ENCODE measurements at regions not wholly inside any gene's neighbourhood (a gene's known extent, or its start where the extent isn't known, plus 50 kb on each side); places are given as distances from the start of the nearest gene placed in this dataset.

- H3K36me3 ChIP-seq (ENCODE audit: insufficient read depth, low read length) = no peaks in the 10 kb centered on the region
- no peak overlapping the region for H3K27ac Mint-ChIP-seq
- H3K9me3 Mint-ChIP-seq = peaks cover 5% of the 10 kb centered on the region
- no peaks in the 10 kb centered on the region for H3K27me3 Mint-ChIP-seq
- H3K36me3 Mint-ChIP-seq (ENCODE audit: low read depth) = no peaks in the 10 kb centered on the region
- DNase-seq (no peak), ATAC-seq (ENCODE audit: poor library complexity) (no peak)
- no peaks in the 10 kb centered on the region for H3K4me1 Mint-ChIP-seq (ENCODE audit: low read depth)
- H3K4me1 ChIP-seq (ENCODE audit: insufficient read depth, low read length) = no peaks in the 10 kb centered on the region
- ChIA-PET CTCF (interaction anchor here (1.4 kb wide), 1 partner anchor 22 kb away, joined by 3 read pairs; no protein-coding TSS in a partner anchor), POLR2A (no interaction called here)
- H3K27ac ChIP-seq (ENCODE audit: low read depth in 1 of 2, low read length in 2 of 2) = no peak overlapping the region
- TF ChIP-seq, protein P1, sequence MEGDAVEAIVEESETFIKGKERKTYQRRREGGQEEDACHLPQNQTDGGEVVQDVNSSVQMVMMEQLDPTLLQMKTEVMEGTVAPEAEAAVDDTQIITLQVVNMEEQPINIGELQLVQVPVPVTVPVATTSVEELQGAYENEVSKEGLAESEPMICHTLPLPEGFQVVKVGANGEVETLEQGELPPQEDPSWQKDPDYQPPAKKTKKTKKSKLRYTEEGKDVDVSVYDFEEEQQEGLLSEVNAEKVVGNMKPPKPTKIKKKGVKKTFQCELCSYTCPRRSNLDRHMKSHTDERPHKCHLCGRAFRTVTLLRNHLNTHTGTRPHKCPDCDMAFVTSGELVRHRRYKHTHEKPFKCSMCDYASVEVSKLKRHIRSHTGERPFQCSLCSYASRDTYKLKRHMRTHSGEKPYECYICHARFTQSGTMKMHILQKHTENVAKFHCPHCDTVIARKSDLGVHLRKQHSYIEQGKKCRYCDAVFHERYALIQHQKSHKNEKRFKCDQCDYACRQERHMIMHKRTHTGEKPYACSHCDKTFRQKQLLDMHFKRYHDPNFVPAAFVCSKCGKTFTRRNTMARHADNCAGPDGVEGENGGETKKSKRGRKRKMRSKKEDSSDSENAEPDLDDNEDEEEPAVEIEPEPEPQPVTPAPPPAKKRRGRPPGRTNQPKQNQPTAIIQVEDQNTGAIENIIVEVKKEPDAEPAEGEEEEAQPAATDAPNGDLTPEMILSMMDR (IDR thresholded peaks at IDR 0.05) = no peak
- intact Hi-C loops (cut with DNase I, micrococcal nuclease) = no loop called here
- no peaks in the 10 kb centered on the region for H3K9me3 ChIP-seq (ENCODE audit: control insufficient read depth in 1 of 2, insufficient read depth in 1 of 2, low read length in 2 of 2)
- no peak overlapping the region for H3K4me3 Mint-ChIP-seq
- H3K27me3 ChIP-seq (ENCODE audit: control insufficient read depth in 1 of 2, insufficient read depth in 2 of 2, low read length in 2 of 2) = no peaks in the 10 kb centered on the region
- no peak overlapping the region for H3K4me3 ChIP-seq (ENCODE audit: low read length)
Measured at GRCh38 chr12:58773986-58774385, 146.3 kb downstream of the LRIG3 start.

- no peaks in the 10 kb centered on the region for H3K4me1 Mint-ChIP-seq (ENCODE audit: low read depth)
- TF ChIP-seq, protein P1 (IDR thresholded peaks at IDR 0.05) = no peak
- no peak overlapping the region for H3K4me3 Mint-ChIP-seq
- CTCF ChIA-PET = no interaction called here
- peaks cover 5% of the 10 kb centered on the region for H3K9me3 Mint-ChIP-seq
- Histone ChIP-seq H3K4me3 (ENCODE audit: low read length) (no peak overlapping the region), H3K4me1 (ENCODE audit: insufficient read depth, low read length) (no peaks in the 10 kb centered on the region), H3K9me3 (ENCODE audit: control insufficient read depth in 1 of 2, insufficient read depth in 1 of 2, low read length in 2 of 2) (no peaks in the 10 kb centered on the region), H3K27me3 (ENCODE audit: control insufficient read depth in 1 of 2, insufficient read depth in 2 of 2, low read length in 2 of 2) (no peaks in the 10 kb centered on the region), H3K36me3 (ENCODE audit: insufficient read depth, low read length) (no peaks in the 10 kb centered on the region), H3K27ac (ENCODE audit: low read depth in 1 of 2, low read length in 2 of 2) (no peak overlapping the region)
- DNase-seq = no peak
- no peak for ATAC-seq (ENCODE audit: poor library complexity)
- no peak overlapping the region for H3K27ac Mint-ChIP-seq
- H3K36me3 Mint-ChIP-seq (ENCODE audit: low read depth) = no peaks in the 10 kb centered on the region
- intact Hi-C loops (cut with DNase I, micrococcal nuclease) = no loop called here
- H3K27me3 Mint-ChIP-seq = no peaks in the 10 kb centered on the region
- POLR2A ChIA-PET = no interaction called here
Measured at GRCh38 chr12:58774731-58775130, 145.6 kb downstream of the LRIG3 start.

GRCh38 chr12:58775396-58775795 lies 144.9 kb downstream of the LRIG3 start:
- Histone ChIP-seq H3K27me3 (ENCODE audit: control insufficient read depth in 1 of 2, insufficient read depth in 2 of 2, low read length in 2 of 2) (no peaks in the 10 kb centered on the region), H3K27ac (ENCODE audit: low read depth in 1 of 2, low read length in 2 of 2) (no peak overlapping the region), H3K4me3 (ENCODE audit: low read length) (no peak overlapping the region), H3K4me1 (ENCODE audit: insufficient read depth, low read length) (no peaks in the 10 kb centered on the region), H3K36me3 (ENCODE audit: insufficient read depth, low read length) (no peaks in the 10 kb centered on the region), H3K9me3 (ENCODE audit: control insufficient read depth in 1 of 2, insufficient read depth in 1 of 2, low read length in 2 of 2) (no peaks in the 10 kb centered on the region)
- TF ChIP-seq, protein P1 (IDR thresholded peaks at IDR 0.05) = no peak
- H3K27ac Mint-ChIP-seq = no peak overlapping the region
- no peak for ATAC-seq (ENCODE audit: poor library complexity)
- DNase-seq = no peak
- POLR2A ChIA-PET = no interaction called here
- no peaks in the 10 kb centered on the region for H3K4me1 Mint-ChIP-seq (ENCODE audit: low read depth)
- CTCF ChIA-PET = no interaction called here
- no peaks in the 10 kb centered on the region for H3K36me3 Mint-ChIP-seq (ENCODE audit: low read depth)
- intact Hi-C loops (cut with DNase I, micrococcal nuclease) = no loop called here
- peaks cover 4% of the 10 kb centered on the region for H3K9me3 Mint-ChIP-seq
- no peaks in the 10 kb centered on the region for H3K27me3 Mint-ChIP-seq
- no peak overlapping the region for H3K4me3 Mint-ChIP-seq
